Esophagus squamous epithelium (tissue), 4 donors: ENCODE measurements at regions not wholly inside any gene's neighbourhood (a gene's known extent, or its start where the extent isn't known, plus 50 kb on each side); places are given as distances from the start of the nearest gene placed in this dataset.

ENCODE experiments used
- CTCF ChIP-seq, 6 experiments: fragments of 450-650 bp in 4 of 6; fragments of 200-600 bp in 2 of 6; sonication (generic) in 2 of 6; IDR thresholded peaks; one replicate each; pipeline ENCODE4 v1.5.1; 2016 to 2019; ENCODE audit warnings: antibody characterized with exemption in 6 of 6, mild to moderate bottlenecking in 4 of 6, moderate library complexity in 4 of 6
- POLR2A ChIP-seq, 4 donors: fragments of 450-650 bp; IDR thresholded peaks; one replicate each; pipeline ENCODE4 v1.6.1; 2017; ENCODE audit warnings: antibody characterized with exemption in 4 of 4, mild to moderate bottlenecking in 4 of 4, moderate library complexity in 3 of 4

DNA sequence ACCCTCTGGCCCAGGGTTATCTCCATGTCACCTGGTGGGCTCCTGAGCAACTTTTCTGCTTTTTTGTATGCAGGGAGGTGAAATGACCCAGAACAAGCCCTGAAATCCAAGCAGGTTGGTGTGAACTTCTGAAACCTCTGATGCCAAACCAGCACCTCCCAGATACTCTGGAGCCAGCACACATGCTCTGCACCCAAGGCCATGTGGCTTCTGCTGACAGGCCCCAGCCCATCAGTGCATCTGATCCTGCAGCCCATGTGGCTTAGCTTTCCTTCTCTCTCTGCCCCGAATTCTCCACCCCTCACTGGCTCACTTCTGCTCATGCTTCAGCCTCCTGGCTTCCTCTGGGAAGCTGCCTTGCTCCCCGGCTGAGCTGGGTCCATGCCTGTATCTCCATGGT lies 59.3 kb upstream of the RPS6KA2 start:
- no peak for TF ChIP-seq CTCF (IDR thresholded peaks at IDR 0.05)
- no peak for TF ChIP-seq POLR2A (IDR thresholded peaks at IDR 0.05)
